DND-41 (cell line): ENCODE measurements at regions not wholly inside any gene's neighbourhood (a gene's known extent, or its start where the extent isn't known, plus 50 kb on each side); places are given as distances from the start of the nearest gene placed in this dataset.

Experiments used
- EZH2 ChIP-seq: IDR thresholded peaks from 3 replicates; pipeline ENCODE4 v1.6.1; 2012; ENCODE audit warnings: borderline replicate concordance, low read depth, mild to moderate bottlenecking, moderate library complexity, low read length, inconsistent platforms; ENCODE audit not compliant: severe bottlenecking
- TF ChIP-seq, protein P1 (sequence below): IDR thresholded peaks from 2 replicates; pipeline ENCODE4 v1.5.1; 2012; ENCODE audit warnings: borderline replicate concordance, low read length, moderate library complexity, mild to moderate bottlenecking; ENCODE audit not compliant: poor library complexity, severe bottlenecking; ENCODE audit errors: extremely low read depth

DNA sequence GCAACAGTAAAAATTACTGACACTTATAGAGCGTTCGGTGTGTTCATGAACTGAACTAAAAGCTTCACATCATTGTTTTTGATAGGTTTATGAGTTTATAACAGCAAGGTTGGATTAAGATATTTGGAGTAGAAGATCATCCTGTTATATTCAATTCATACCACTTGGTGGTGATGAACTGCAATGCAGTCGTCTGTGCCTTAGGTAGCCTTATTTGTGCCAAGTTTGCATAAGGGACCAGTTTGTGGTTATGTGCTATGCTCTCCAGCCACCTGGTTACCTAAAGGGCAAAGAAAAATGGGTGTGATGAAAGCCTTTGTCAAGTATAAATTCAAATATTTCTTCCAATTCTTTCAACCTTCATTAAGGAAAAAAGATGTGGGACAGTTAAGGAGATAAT, 150.9 kb upstream of the KCNH7 start:
- TF ChIP-seq, protein P1, sequence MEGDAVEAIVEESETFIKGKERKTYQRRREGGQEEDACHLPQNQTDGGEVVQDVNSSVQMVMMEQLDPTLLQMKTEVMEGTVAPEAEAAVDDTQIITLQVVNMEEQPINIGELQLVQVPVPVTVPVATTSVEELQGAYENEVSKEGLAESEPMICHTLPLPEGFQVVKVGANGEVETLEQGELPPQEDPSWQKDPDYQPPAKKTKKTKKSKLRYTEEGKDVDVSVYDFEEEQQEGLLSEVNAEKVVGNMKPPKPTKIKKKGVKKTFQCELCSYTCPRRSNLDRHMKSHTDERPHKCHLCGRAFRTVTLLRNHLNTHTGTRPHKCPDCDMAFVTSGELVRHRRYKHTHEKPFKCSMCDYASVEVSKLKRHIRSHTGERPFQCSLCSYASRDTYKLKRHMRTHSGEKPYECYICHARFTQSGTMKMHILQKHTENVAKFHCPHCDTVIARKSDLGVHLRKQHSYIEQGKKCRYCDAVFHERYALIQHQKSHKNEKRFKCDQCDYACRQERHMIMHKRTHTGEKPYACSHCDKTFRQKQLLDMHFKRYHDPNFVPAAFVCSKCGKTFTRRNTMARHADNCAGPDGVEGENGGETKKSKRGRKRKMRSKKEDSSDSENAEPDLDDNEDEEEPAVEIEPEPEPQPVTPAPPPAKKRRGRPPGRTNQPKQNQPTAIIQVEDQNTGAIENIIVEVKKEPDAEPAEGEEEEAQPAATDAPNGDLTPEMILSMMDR: no peak
- TF ChIP-seq EZH2: no peak
